K562 (cell line): ENCODE measurements at regions not wholly inside any gene's neighbourhood (a gene's known extent, or its start where the extent isn't known, plus 50 kb on each side); places are given as distances from the start of the nearest gene placed in this dataset.

Source experiments
- CBFA2T2 ChIP-seq: fragments of 450-650 bp; conservative IDR thresholded peaks from 2 replicates; pipeline ENCODE4 v1.6.1; 2017; ENCODE audit warnings: mild to moderate bottlenecking
- CBX5 ChIP-seq: IDR thresholded peaks from 2 replicates; pipeline ENCODE4 v1.6.1; 2014; ENCODE audit warnings: low read depth, borderline replicate concordance
- ETV6 ChIP-seq, 3 experiments: fragments of 150-350 bp in 1 of 3; sonication (generic) in 1 of 3; formaldehyde crosslinking in 1 of 3; IDR thresholded peaks; 2 replicates each; pipeline versions ENCODE4 v1.6.1 to v1.8.0; 2014 to 2022; ENCODE audit warnings: borderline replicate concordance in 2 of 3, low read depth in 2 of 3, antibody characterized with exemption in 1 of 3, low read length in 1 of 3, mild to moderate bottlenecking in 1 of 3, missing genetic modification reagents in 1 of 3
- MEF2D ChIP-seq: conservative IDR thresholded peaks from 2 replicates; pipeline ENCODE4 v1.6.1; 2016; ENCODE audit warnings: low read depth, missing genetic modification characterization, missing compliant biosample characterization
- NBN ChIP-seq: fragments of 450-650 bp; IDR thresholded peaks from 2 replicates; pipeline ENCODE4 v1.6.1; 2016; ENCODE audit warnings: low read depth, mild to moderate bottlenecking
- NR2C2 ChIP-seq, 2 experiments: fragments of 200-800 bp in 1 of 2; sonication (Bioruptor generic) in 1 of 2; sonication (generic) in 1 of 2; formaldehyde crosslinking in 1 of 2; IDR thresholded peaks; 2 replicates each; pipeline versions ENCODE4 v1.6.1 to v1.8.0; 2016 to 2022; ENCODE audit warnings: mild to moderate bottlenecking in 1 of 2, missing compliant biosample characterization in 1 of 2, missing genetic modification characterization in 1 of 2, missing genetic modification reagents in 1 of 2
- POU5F1 ChIP-seq: fragments of 150-350 bp; IDR thresholded peaks from 2 replicates; pipeline ENCODE4 v1.6.1; 2014; ENCODE audit warnings: borderline replicate concordance, low read length, low read depth, mild to moderate bottlenecking; ENCODE audit not compliant: partially characterized antibody
- SMARCE1 ChIP-seq: fragments of 450-650 bp; IDR thresholded peaks from 2 replicates; pipeline ENCODE4 v1.7.1; 2016; ENCODE audit warnings: mild to moderate bottlenecking
- SNRNP70 ChIP-seq: fragments of 200-400 bp; formaldehyde crosslinking; optimal IDR thresholded peaks from 2 replicates; pipeline ENCODE3; 2017; ENCODE audit warnings: low read depth, low read length
- SRF ChIP-seq, 2 experiments: fragments of 250-450, 450-650 bp in 1 of 2; sonication (Bioruptor Pico) in 1 of 2; sonication (generic) in 1 of 2; formaldehyde crosslinking; IDR thresholded peaks; 2 replicates each; pipeline versions ENCODE4 v1.5.0 to v1.5.1; 2020 to 2022; ENCODE audit warnings: mild to moderate bottlenecking in 1 of 2, missing genetic modification reagents in 1 of 2
- SRSF3 ChIP-seq: fragments of 200-400 bp; formaldehyde crosslinking; IDR thresholded peaks from 2 replicates; pipeline ENCODE4 v1.6.1; 2016; ENCODE audit warnings: mild to moderate bottlenecking, low read length, moderate library complexity; ENCODE audit not compliant: insufficient read depth
- TCFL5 ChIP-seq: fragments of 250-450 bp; sonication (Bioruptor Pico); conservative IDR thresholded peaks from 2 replicates; pipeline ENCODE4 v1.6.1; 2021; ENCODE audit warnings: mild to moderate bottlenecking, moderate library complexity, matching md5 sums
- TRIM24 ChIP-seq, 2 experiments: fragments of 450-650 bp; IDR thresholded peaks; 2 replicates each; pipeline ENCODE4 v1.6.1; 2016
- ZBTB17 ChIP-seq: fragments of 450-650 bp; formaldehyde crosslinking; IDR thresholded peaks from 2 replicates; pipeline ENCODE4 v1.4.0; 2020; ENCODE audit warnings: mild to moderate bottlenecking
- ZNF124 ChIP-seq: sonication (generic); formaldehyde crosslinking; IDR thresholded peaks from 2 replicates; pipeline ENCODE4 v1.8.1; 2022; ENCODE audit warnings: missing genetic modification reagents
- ZNF133 ChIP-seq: fragments of 250-450 bp; sonication (Bioruptor Pico); IDR thresholded peaks from 2 replicates; pipeline ENCODE4 v1.4.0; 2020; ENCODE audit warnings: mild to moderate bottlenecking
- ZNF778 ChIP-seq: fragments of 450-650 bp; formaldehyde crosslinking; IDR thresholded peaks from 2 replicates; pipeline ENCODE4 v1.4.0; 2020; ENCODE audit warnings: mild to moderate bottlenecking, moderate library complexity
- TF ChIP-seq, protein P1 (sequence below): fragments of 250-450 bp; sonication (Bioruptor Pico); IDR thresholded peaks from 2 replicates; pipeline ENCODE4 v1.4.0; 2020; ENCODE audit warnings: mild to moderate bottlenecking, moderate library complexity
- TF ChIP-seq, protein P2 (sequence below), 3 experiments: IDR thresholded peaks in 2 of 3; conservative IDR thresholded peaks in 1 of 3; 2 replicates each; pipeline ENCODE4 v1.5.1; 2011 to 2012; ENCODE audit warnings: low read length in 3 of 3, mild to moderate bottlenecking in 3 of 3, control low read depth in 2 of 3, improper control_type of control experiment in 1 of 3, inconsistent platforms in 1 of 3, low read depth in 1 of 3, mixed read lengths in 1 of 3, moderate library complexity in 1 of 3; ENCODE audit not compliant: insufficient read depth in 2 of 3
- TF ChIP-seq, protein P3 (sequence below): sonication (generic); formaldehyde crosslinking; IDR thresholded peaks from 2 replicates; pipeline ENCODE4 v1.5.0; 2020; ENCODE audit warnings: missing genetic modification reagents

DNA sequence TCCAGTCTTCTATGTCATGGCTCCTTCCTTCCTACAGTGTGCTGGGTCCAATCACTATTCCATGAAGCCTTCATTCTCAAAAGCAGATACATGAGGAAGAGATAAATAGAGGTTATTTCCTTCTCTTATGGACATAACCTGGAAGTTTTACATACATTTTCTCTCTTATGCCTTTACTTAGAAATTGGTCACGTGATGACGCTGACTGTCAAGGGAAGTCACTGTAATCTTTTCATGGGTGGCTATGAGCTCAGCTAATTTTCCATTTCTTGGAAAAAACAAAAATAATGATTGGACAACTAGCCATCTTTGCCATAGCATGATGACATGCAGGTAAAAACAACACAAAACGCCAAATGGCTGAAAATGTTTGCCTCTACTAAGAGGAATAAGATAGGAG, 151.6 kb upstream of the PRSS16 start (continued):
- TF ChIP-seq POU5F1 = no peak
- TF ChIP-seq ZNF133 (CRISPR knock-in tag) = no peak
- no peak for TF ChIP-seq NR2C2 (CRISPR knock-in tag; IDR thresholded peaks at IDR 0.05)
- peak; percentile 27; the same call in 1 of the 2 replicates for TF ChIP-seq NR2C2 (tag; IDR thresholded peaks at IDR 0.05)
- TF ChIP-seq TRIM24 (IDR thresholded peaks at IDR 0.05) = no peak
- TF ChIP-seq, protein P1, sequence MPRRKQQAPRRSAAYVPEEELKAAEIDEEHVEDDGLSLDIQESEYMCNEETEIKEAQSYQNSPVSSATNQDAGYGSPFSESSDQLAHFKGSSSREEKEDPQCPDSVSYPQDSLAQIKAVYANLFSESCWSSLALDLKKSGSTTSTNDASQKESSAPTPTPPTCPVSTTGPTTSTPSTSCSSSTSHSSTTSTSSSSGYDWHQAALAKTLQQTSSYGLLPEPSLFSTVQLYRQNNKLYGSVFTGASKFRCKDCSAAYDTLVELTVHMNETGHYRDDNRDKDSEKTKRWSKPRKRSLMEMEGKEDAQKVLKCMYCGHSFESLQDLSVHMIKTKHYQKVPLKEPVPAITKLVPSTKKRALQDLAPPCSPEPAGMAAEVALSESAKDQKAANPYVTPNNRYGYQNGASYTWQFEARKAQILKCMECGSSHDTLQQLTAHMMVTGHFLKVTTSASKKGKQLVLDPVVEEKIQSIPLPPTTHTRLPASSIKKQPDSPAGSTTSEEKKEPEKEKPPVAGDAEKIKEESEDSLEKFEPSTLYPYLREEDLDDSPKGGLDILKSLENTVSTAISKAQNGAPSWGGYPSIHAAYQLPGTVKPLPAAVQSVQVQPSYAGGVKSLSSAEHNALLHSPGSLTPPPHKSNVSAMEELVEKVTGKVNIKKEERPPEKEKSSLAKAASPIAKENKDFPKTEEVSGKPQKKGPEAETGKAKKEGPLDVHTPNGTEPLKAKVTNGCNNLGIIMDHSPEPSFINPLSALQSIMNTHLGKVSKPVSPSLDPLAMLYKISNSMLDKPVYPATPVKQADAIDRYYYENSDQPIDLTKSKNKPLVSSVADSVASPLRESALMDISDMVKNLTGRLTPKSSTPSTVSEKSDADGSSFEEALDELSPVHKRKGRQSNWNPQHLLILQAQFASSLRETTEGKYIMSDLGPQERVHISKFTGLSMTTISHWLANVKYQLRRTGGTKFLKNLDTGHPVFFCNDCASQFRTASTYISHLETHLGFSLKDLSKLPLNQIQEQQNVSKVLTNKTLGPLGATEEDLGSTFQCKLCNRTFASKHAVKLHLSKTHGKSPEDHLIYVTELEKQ (CRISPR knock-in tag) = no peak
- TF ChIP-seq CBFA2T2 = peak; percentile 72
- TF ChIP-seq, protein P2, sequence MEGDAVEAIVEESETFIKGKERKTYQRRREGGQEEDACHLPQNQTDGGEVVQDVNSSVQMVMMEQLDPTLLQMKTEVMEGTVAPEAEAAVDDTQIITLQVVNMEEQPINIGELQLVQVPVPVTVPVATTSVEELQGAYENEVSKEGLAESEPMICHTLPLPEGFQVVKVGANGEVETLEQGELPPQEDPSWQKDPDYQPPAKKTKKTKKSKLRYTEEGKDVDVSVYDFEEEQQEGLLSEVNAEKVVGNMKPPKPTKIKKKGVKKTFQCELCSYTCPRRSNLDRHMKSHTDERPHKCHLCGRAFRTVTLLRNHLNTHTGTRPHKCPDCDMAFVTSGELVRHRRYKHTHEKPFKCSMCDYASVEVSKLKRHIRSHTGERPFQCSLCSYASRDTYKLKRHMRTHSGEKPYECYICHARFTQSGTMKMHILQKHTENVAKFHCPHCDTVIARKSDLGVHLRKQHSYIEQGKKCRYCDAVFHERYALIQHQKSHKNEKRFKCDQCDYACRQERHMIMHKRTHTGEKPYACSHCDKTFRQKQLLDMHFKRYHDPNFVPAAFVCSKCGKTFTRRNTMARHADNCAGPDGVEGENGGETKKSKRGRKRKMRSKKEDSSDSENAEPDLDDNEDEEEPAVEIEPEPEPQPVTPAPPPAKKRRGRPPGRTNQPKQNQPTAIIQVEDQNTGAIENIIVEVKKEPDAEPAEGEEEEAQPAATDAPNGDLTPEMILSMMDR (IDR thresholded peaks at IDR 0.05 in 2 of 3, conservative IDR thresholded peaks at IDR 0.05 in 1 of 3; ENCODE audit: insufficient read depth in 2 of 3, low read depth in 1 of 3, low read length in 3 of 3) = no peak
- no peak for TF ChIP-seq ETV6 (IDR thresholded peaks at IDR 0.05; ENCODE audit: borderline replicate concordance in 1 of 2, low read depth in 2 of 2, low read length in 1 of 2)
- no peak for TF ChIP-seq ETV6 (CRISPR knock-in tag; IDR thresholded peaks at IDR 0.05; ENCODE audit: borderline replicate concordance)
- no peak for TF ChIP-seq SNRNP70
- no peak for TF ChIP-seq NBN
- TF ChIP-seq TCFL5 (CRISPR knock-in tag) = no peak
- no peak for TF ChIP-seq ZNF124 (CRISPR knock-in tag)
- TF ChIP-seq ZNF778 (CRISPR knock-in tag) = no peak
- no peak for TF ChIP-seq SMARCE1
- no peak for TF ChIP-seq MEF2D (tag)
- no peak for TF ChIP-seq CBX5
- no peak for TF ChIP-seq ZBTB17 (CRISPR knock-in tag)
- TF ChIP-seq, protein P3, sequence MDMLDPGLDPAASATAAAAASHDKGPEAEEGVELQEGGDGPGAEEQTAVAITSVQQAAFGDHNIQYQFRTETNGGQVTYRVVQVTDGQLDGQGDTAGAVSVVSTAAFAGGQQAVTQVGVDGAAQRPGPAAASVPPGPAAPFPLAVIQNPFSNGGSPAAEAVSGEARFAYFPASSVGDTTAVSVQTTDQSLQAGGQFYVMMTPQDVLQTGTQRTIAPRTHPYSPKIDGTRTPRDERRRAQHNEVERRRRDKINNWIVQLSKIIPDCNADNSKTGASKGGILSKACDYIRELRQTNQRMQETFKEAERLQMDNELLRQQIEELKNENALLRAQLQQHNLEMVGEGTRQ (CRISPR knock-in tag) = peak; percentile 72
- TF ChIP-seq SRF (CRISPR knock-in tag; IDR thresholded peaks at IDR 0.05) = no peak
- TF ChIP-seq SRSF3 = no peak
